Stimulated activated CD4-positive, alpha-beta T cell treated with anti-CD3 and anti-CD28 coated beads, Interleukin-2, amount 100 ng/mL, for 24 hours (primary cell): ENCODE measurements at regions not wholly inside any gene's neighbourhood (a gene's known extent, or its start where the extent isn't known, plus 50 kb on each side); places are given as distances from the start of the nearest gene placed in this dataset.

ENCODE experiments used
- DNase-seq, 2 donors: peaks; one replicate each; pipeline ENCODE4 v3.0.0-alpha.2; 2020

GRCh38 chr17:79233916-79234551, 159.4 kb downstream of the ENGASE start:
- no peak for DNase-seq

- DNase-seq = no peak
Observed at GRCh38 chr17:79232957-79233356, 158.3 kb downstream of the ENGASE start.

- no peak for DNase-seq
Observed at GRCh38 chr17:79231766-79232287, 157.2 kb downstream of the ENGASE start.

- no peak for DNase-seq
Observed at GRCh38 chr17:79230576-79230975, 156.0 kb downstream of the ENGASE start.

GRCh38 chr17:79226037-79226436, 151.4 kb downstream of the ENGASE start:
- no peak for DNase-seq

GRCh38 chr17:79224903-79225302, 150.3 kb downstream of the ENGASE start:
- DNase-seq = no peak

- no peak for DNase-seq
Observed at GRCh38 chr17:79224476-79224875, 149.9 kb downstream of the ENGASE start.

- no peak for DNase-seq
Observed at GRCh38 chr17:79223953-79224352, 149.3 kb downstream of the ENGASE start.

- no peak for DNase-seq
Observed at GRCh38 chr17:79223471-79223870, 148.8 kb downstream of the ENGASE start.

- DNase-seq = no peak
Observed at GRCh38 chr17:79221597-79221996, 147.0 kb downstream of the ENGASE start.

GRCh38 chr17:79220713-79221291, 146.2 kb downstream of the ENGASE start:
- DNase-seq = peak; percentile 24 to 30

- no peak for DNase-seq
Observed at GRCh38 chr17:79220201-79220712, 145.6 kb downstream of the ENGASE start.

GRCh38 chr17:79219208-79219935, 144.7 kb downstream of the ENGASE start:
- no peak for DNase-seq

- DNase-seq = no peak
Observed at GRCh38 chr17:79218825-79219200, 144.2 kb downstream of the ENGASE start.

GRCh38 chr17:79218175-79218824, 143.7 kb downstream of the ENGASE start:
- no peak for DNase-seq

- DNase-seq = no peak
Observed at GRCh38 chr17:79217473-79218135, 143.0 kb downstream of the ENGASE start.

GRCh38 chr17:79216826-79217225, 142.2 kb downstream of the ENGASE start:
- DNase-seq = no peak

GRCh38 chr17:79216391-79216790, 141.8 kb downstream of the ENGASE start:
- DNase-seq = no peak

GRCh38 chr17:79215631-79216030, 141.0 kb downstream of the ENGASE start:
- no peak for DNase-seq

- no peak for DNase-seq
Observed at GRCh38 chr17:79214940-79215604, 140.4 kb downstream of the ENGASE start.

- DNase-seq = no peak
Observed at GRCh38 chr17:79214459-79214858, 139.8 kb downstream of the ENGASE start.

GRCh38 chr17:79213305-79213704, 138.7 kb downstream of the ENGASE start:
- DNase-seq = no peak
